K562 (cell line): ENCODE measurements at regions not wholly inside any gene's neighbourhood (a gene's known extent, or its start where the extent isn't known, plus 50 kb on each side); places are given as distances from the start of the nearest gene placed in this dataset.

Experiments used
- ATAC-seq: fragments of 200-7000 bp; cut with Tn5 transposase; 3 replicates; pipeline ENCODE4 v1.9.1; 2020; ENCODE audit warnings: moderate library complexity
- BruUV-seq: library from RNA; stranded (reverse); fragments of 400-500 nt; replicated peaks from 2 replicates; lab custom pipeline; 2021; lab: Mats Ljungman, UMichigan
- CTCF ChIA-PET: fragments of 300-600 bp; formaldehyde crosslinking; extraction: SDS; loops from one replicate; lab custom pipeline; 2021; ENCODE audit warnings: low intra/inter-chr PET ratio; lab: Yijun Ruan, JAX
- POLR2A ChIA-PET: fragments of 300-600, 350-650 bp; sonication (Branson Sonifier 250); formaldehyde crosslinking; extraction: SDS; loops from one replicate; lab custom pipeline; 2021; ENCODE audit warnings: antibody characterized with exemption, inconsistent platforms; lab: Yijun Ruan, JAX
- DNase-seq, 4 experiments: peaks; one replicate each; pipeline versions ENCODE4 v3.0.0 to v3.0.0-alpha.2; 2011 to 2018; ENCODE audit warnings: low spot score in 3 of 4, mixed read lengths in 3 of 4; ENCODE audit errors: extremely low read depth in 1 of 4
- FAIRE-seq: peaks from 2 replicates; lab custom pipeline; 2011; peaks lifted over from hg19 to GRCh38; lab: Jason Lieb, UNC
- H2AFZ ChIP-seq: 2 replicates; pipeline ENCODE4 v1.6.0; 2011; ENCODE audit warnings: low read depth, low read length, control low read depth, inconsistent platforms
- H3K27ac ChIP-seq: fragments of 200-600 bp; 3 replicates; pipeline ENCODE4 v1.8.0; 2011; ENCODE audit warnings: low read depth, mild to moderate bottlenecking, control low read depth, inconsistent platforms, low read length, moderate library complexity, mixed read lengths; ENCODE audit errors: extremely low read depth
- H3K27me3 ChIP-seq, 2 experiments: fragments of 300-600 bp in 1 of 2; 2 replicates in 1 of 2; 3 replicates in 1 of 2; pipeline versions ENCODE4 v1.6.0 to v1.8.0; 2011; ENCODE audit warnings: inconsistent platforms in 2 of 2, low read length in 2 of 2, mild to moderate bottlenecking in 1 of 2, mixed read lengths in 1 of 2, moderate library complexity in 1 of 2; ENCODE audit not compliant: control insufficient read depth in 2 of 2, insufficient read depth in 2 of 2
- H3K36me3 ChIP-seq: fragments of 300-600 bp; 3 replicates; pipeline ENCODE4 v1.8.0; 2011; ENCODE audit warnings: mild to moderate bottlenecking, low read length, inconsistent platforms; ENCODE audit not compliant: control insufficient read depth, insufficient read depth
- H3K4me1 ChIP-seq, 2 experiments: fragments of 200-600 bp in 1 of 2; replicated peaks in 1 of 2; 2 replicates in 1 of 2; 3 replicates in 1 of 2; pipeline versions ENCODE4 v1.5.1 to v1.8.0; 2011; ENCODE audit warnings: inconsistent platforms in 2 of 2, low read length in 2 of 2, mild to moderate bottlenecking in 1 of 2, mixed read lengths in 1 of 2, moderate library complexity in 1 of 2; ENCODE audit not compliant: control insufficient read depth in 2 of 2, insufficient read depth in 2 of 2
- H3K4me2 ChIP-seq: 2 replicates; pipeline ENCODE4 v1.6.1; 2011; ENCODE audit warnings: low read length, control low read depth, inconsistent platforms, mixed read lengths; ENCODE audit not compliant: insufficient read depth
- H3K4me3 ChIP-seq: fragments of 200-600 bp; sonication (generic), shearing (Covaris generic); 2 replicates; pipeline ENCODE4 v1.5.1; 2016; ENCODE audit warnings: control low read depth, inconsistent platforms
- H3K79me2 ChIP-seq: fragments of 200-600 bp; 3 replicates; pipeline ENCODE4 v1.8.0; 2011; ENCODE audit warnings: low read length, inconsistent platforms; ENCODE audit not compliant: control insufficient read depth, insufficient read depth
- H3K9ac ChIP-seq, 2 experiments: 2 replicates each; pipeline versions ENCODE4 v1.6.0 to v1.6.1; 2011; ENCODE audit warnings: low read depth in 2 of 2, low read length in 2 of 2, control low read depth in 1 of 2, inconsistent platforms in 1 of 2, mild to moderate bottlenecking in 1 of 2, mixed read lengths in 1 of 2; ENCODE audit not compliant: insufficient read depth in 1 of 2
- H3K9me1 ChIP-seq: one replicate; pipeline ENCODE4 v1.6.0; 2011; ENCODE audit warnings: inconsistent platforms, mild to moderate bottlenecking, low read length, moderate library complexity; ENCODE audit not compliant: control insufficient read depth, insufficient read depth
- H3K9me3 ChIP-seq: replicated peaks from 2 replicates; pipeline ENCODE4 v1.5.1; 2011; ENCODE audit warnings: low read depth, low read length, inconsistent platforms; ENCODE audit not compliant: control insufficient read depth, insufficient read depth
- H4K20me1 ChIP-seq: replicated peaks from 2 replicates; pipeline ENCODE4 v1.6.1; 2011; ENCODE audit warnings: low read length, inconsistent platforms, mixed read lengths; ENCODE audit not compliant: control insufficient read depth, insufficient read depth
- ELF1 ChIP-seq: fragments of 200-800 bp; sonication (Bioruptor generic); IDR thresholded peaks from 2 replicates; pipeline ENCODE4 v1.6.1; 2016; ENCODE audit warnings: missing genetic modification characterization, missing compliant biosample characterization
- HBP1 ChIP-seq: fragments of 450-650 bp; formaldehyde crosslinking; IDR thresholded peaks from 2 replicates; pipeline ENCODE4 v1.4.0; 2022; ENCODE audit warnings: missing genetic modification characterization
- MLLT1 ChIP-seq, 2 experiments: fragments of 450-650 bp; IDR thresholded peaks; 2 replicates each; pipeline ENCODE4 v1.6.1; 2016
- SIX5 ChIP-seq, 2 experiments: IDR thresholded peaks; 2 replicates each; pipeline ENCODE4 v1.6.1; 2011; ENCODE audit warnings: low read length in 2 of 2, borderline replicate concordance in 1 of 2, low read depth in 1 of 2, mild to moderate bottlenecking in 1 of 2, moderate library complexity in 1 of 2; ENCODE audit not compliant: insufficient read depth in 1 of 2
- ZFP91 ChIP-seq: sonication (generic); formaldehyde crosslinking; IDR thresholded peaks from 2 replicates; pipeline ENCODE4 v1.8.0; 2022; ENCODE audit warnings: mild to moderate bottlenecking, missing genetic modification reagents
- ZNF518B ChIP-seq: fragments of 250-450 bp; sonication (Bioruptor Pico); IDR thresholded peaks from 2 replicates; pipeline ENCODE4 v1.5.0; 2021; ENCODE audit warnings: mild to moderate bottlenecking, moderate library complexity
- WGBS: fragments of 100-300 bp; shearing (Covaris generic); methylation state at CpG from one replicate; pipeline ENCODE4 v1.1.6; 2016; ENCODE audit warnings: low coverage, mixed read lengths; ENCODE audit not compliant: insufficient coverage; ENCODE audit errors: missing lambda C conversion rate; 5-methylcytosine and 5-hydroxymethylcytosine counted together
- in situ Hi-C: fragments of 300-500 bp; cut with MboI; formaldehyde crosslinking; loops from 4 replicates; pipeline ENCODE4 v1.15.0; 2018; ENCODE audit warnings: inconsistent platforms, mixed read lengths
- intact Hi-C: fragments of 100-400 bp; cut with micrococcal nuclease; formaldehyde crosslinking; loops from 2 replicates; pipeline ENCODE4 v1.14.2; 2022

GRCh38 chr9:89797255-89797654 lies 192.4 kb downstream of the GADD45G start:
- no peak overlapping the region for H3K4me2 ChIP-seq
- TF ChIP-seq MLLT1 (IDR thresholded peaks at IDR 0.05) = no peak
- TF ChIP-seq, all 486 proteins: peak for 0
- ChIA-PET POLR2A (no interaction called here), CTCF (no interaction called here)
- Histone ChIP-seq H4K20me1 (no peaks in the 10 kb centered on the region), H3K4me3 (no peak overlapping the region), H3K27me3 (peaks cover 0 to 4% of the 10 kb centered on the region in 2 experiments; a peak in 1 of 5 replicates), H3K9me1 (no peaks in the 10 kb centered on the region), H2AFZ (no peak overlapping the region), H3K36me3 (no peaks in the 10 kb centered on the region), H3K9ac (no peak overlapping the region), H3K79me2 (no peaks in the 10 kb centered on the region), H3K4me1 (no peaks in the 10 kb centered on the region), H3K27ac (no peak overlapping the region), H3K9me3 (no peaks in the 10 kb centered on the region)
- in situ Hi-C loops = no loop called here
- ATAC-seq (no peak), FAIRE-seq (no peak), DNase-seq (no peak)
- intact Hi-C loops = no loop called here
- WGBS = 10% methylated on average over 10 of the region's 11 CpGs
- BruUV-seq = no TSS peak

GRCh38 chr9:89797937-89798455 lies 193.2 kb downstream of the GADD45G start:
- no peaks in the 10 kb centered on the region for H3K79me2 ChIP-seq
- POLR2A ChIA-PET = no interaction called here
- H3K4me1 ChIP-seq = no peaks in the 10 kb centered on the region
- ATAC-seq (no peak), DNase-seq (no peak), FAIRE-seq (no peak)
- H3K4me3 ChIP-seq = no peak overlapping the region
- intact Hi-C loops = no loop called here
- H3K27ac ChIP-seq = no peak overlapping the region
- H3K9me1 ChIP-seq = no peaks in the 10 kb centered on the region
- WGBS = under 1% methylated on average over 8 of the region's 8 CpGs
- CTCF ChIA-PET = no interaction called here
- no peak overlapping the region for H2AFZ ChIP-seq
- H3K9ac ChIP-seq = no peak overlapping the region
- no peaks in the 10 kb centered on the region for H3K36me3 ChIP-seq
- in situ Hi-C loops = no loop called here
- no TSS peak for BruUV-seq
- no peaks in the 10 kb centered on the region for H3K9me3 ChIP-seq
- no peaks in the 10 kb centered on the region for H4K20me1 ChIP-seq
- peaks cover 0 to 4% of the 10 kb centered on the region in 2 experiments; a peak in 1 of 5 replicates for H3K27me3 ChIP-seq
- no peak overlapping the region for H3K4me2 ChIP-seq
- no peak for TF ChIP-seq HBP1 (CRISPR knock-in tag)
- no peak for TF ChIP-seq SIX5 (IDR thresholded peaks at IDR 0.05; ENCODE audit: borderline replicate concordance in 1 of 2, insufficient read depth in 1 of 2, low read depth in 1 of 2, low read length in 2 of 2)
- TF ChIP-seq ZNF518B (CRISPR knock-in tag) = no peak
- no peak for TF ChIP-seq ZFP91 (CRISPR knock-in tag)
- no peak for TF ChIP-seq ELF1
